H1 (cell line): ENCODE measurements at regions not wholly inside any gene's neighbourhood (a gene's known extent, or its start where the extent isn't known, plus 50 kb on each side); places are given as distances from the start of the nearest gene placed in this dataset.

Experiments used
- CHD7 ChIP-seq: fragments of 300-600 bp; sonication (generic); IDR thresholded peaks from 2 replicates; pipeline ENCODE4 v1.7.1; 2012; ENCODE audit warnings: low read length, moderate library complexity, mild to moderate bottlenecking, inconsistent platforms; ENCODE audit not compliant: insufficient replicate concordance
- EP300 ChIP-seq, 2 experiments: IDR thresholded peaks; 1 replicate in 1 of 2; 2 replicates in 1 of 2; pipeline ENCODE4 v1.6.1; 2011 to 2012; ENCODE audit warnings: low read depth in 2 of 2, low read length in 2 of 2, mild to moderate bottlenecking in 2 of 2, borderline replicate concordance in 1 of 2, inconsistent platforms in 1 of 2, moderate library complexity in 1 of 2
- FOSL1 ChIP-seq: IDR thresholded peaks from 2 replicates; pipeline ENCODE4 v1.6.1; 2011; ENCODE audit warnings: mild to moderate bottlenecking, low read depth, low read length, moderate library complexity; ENCODE audit not compliant: insufficient read depth
- JUN ChIP-seq: IDR thresholded peaks from 2 replicates; pipeline ENCODE4 v1.6.1; 2011; ENCODE audit warnings: low read depth, mild to moderate bottlenecking, improper control_type of control experiment, low read length
- RNF2 ChIP-seq: fragments of 200-900, 300-1000 bp; sonication (generic); IDR thresholded peaks from 2 replicates; pipeline ENCODE4 v1.7.1; 2016; ENCODE audit warnings: borderline replicate concordance, low read depth, mild to moderate bottlenecking, antibody characterized with exemption, low read length; ENCODE audit not compliant: poor library complexity, severe bottlenecking; ENCODE audit errors: missing control alignments
- SIX5 ChIP-seq: IDR thresholded peaks from 2 replicates; pipeline ENCODE4 v1.6.1; 2011; ENCODE audit warnings: mild to moderate bottlenecking, low read depth, low read length
- SUZ12 ChIP-seq: fragments of 200-600 bp; sonication (generic); IDR thresholded peaks from 2 replicates; pipeline ENCODE4 v1.6.1; 2012; ENCODE audit warnings: mild to moderate bottlenecking, inconsistent platforms, low read length, moderate library complexity, mixed read lengths

DNA sequence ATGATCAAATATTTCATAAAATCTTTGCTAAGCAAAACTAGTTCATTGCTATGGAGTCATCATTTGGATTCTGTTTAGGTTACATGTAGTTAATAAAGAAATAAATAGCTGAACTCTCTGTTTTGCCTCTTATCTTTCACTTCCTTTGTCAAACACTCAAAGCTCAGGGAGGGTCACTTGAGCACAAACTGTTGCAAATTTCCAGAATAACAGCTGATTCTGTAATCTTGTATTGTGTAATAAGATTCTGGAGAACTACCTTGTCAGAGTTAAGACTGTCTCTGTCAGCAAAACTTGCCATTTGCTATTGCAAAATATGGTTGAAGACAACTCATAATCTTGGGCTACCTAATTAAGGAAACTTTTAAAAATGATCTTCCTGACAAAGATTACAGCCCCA is 182.0 kb upstream of the MOCS2 start (continued):
- no peak for TF ChIP-seq RNF2
- no peak for TF ChIP-seq JUN
- no peak for TF ChIP-seq FOSL1
- TF ChIP-seq SIX5, result no peak
- TF ChIP-seq EP300 (IDR thresholded peaks at IDR 0.05; ENCODE audit: borderline replicate concordance in 1 of 2, low read depth in 2 of 2, low read length in 2 of 2), result no peak
- TF ChIP-seq CHD7, result no peak
- no peak for TF ChIP-seq SUZ12
